Testis (tissue), 2 donors: ENCODE measurements at regions not wholly inside any gene's neighbourhood (a gene's known extent, or its start where the extent isn't known, plus 50 kb on each side); places are given as distances from the start of the nearest gene placed in this dataset.

ENCODE experiments used
- DNase-seq: peaks from one replicate; pipeline ENCODE4 v3.0.0-alpha.2; 2019
- H3K27ac ChIP-seq, 2 donors: fragments of 200-600 bp; sonication (generic); one replicate each; pipeline ENCODE4 v1.5.1; 2019
- H3K27me3 ChIP-seq: fragments of 200-600 bp; sonication (generic); one replicate; pipeline ENCODE4 v1.5.1; 2019
- H3K36me3 ChIP-seq: fragments of 200-600 bp; sonication (generic); one replicate; pipeline ENCODE4 v1.5.1; 2017; ENCODE audit warnings: low read depth; ENCODE audit errors: missing control alignments
- H3K4me1 ChIP-seq: fragments of 200-600 bp; sonication (generic); one replicate; pipeline ENCODE4 v1.5.1; 2019
- H3K4me3 ChIP-seq, 2 donors: fragments of 200-600 bp; sonication (generic); one replicate each; pipeline ENCODE4 v1.5.1; 2017 to 2019
- H3K9me3 ChIP-seq: fragments of 200-600 bp; sonication (generic); one replicate; pipeline ENCODE4 v1.5.1; 2017
- CTCF ChIP-seq, 3 experiments: fragments of 450-650 bp in 2 of 3; fragments of 200-600 bp in 1 of 3; sonication (generic) in 1 of 3; IDR thresholded peaks; one replicate each; pipeline ENCODE4 v1.5.1; 2016 to 2019; ENCODE audit warnings: antibody characterized with exemption in 3 of 3, mild to moderate bottlenecking in 2 of 3, moderate library complexity in 1 of 3
- POLR2A ChIP-seq: fragments of 450-650 bp; IDR thresholded peaks from one replicate; pipeline ENCODE4 v1.6.1; 2017; ENCODE audit warnings: antibody characterized with exemption, mild to moderate bottlenecking, moderate library complexity
- WGBS, 2 donors: methylation state at CpG; one replicate each; pipeline ENCODE4 v1.1.5; 2018; 5-methylcytosine and 5-hydroxymethylcytosine counted together
- intact Hi-C: fragments of 100-400 bp; cut with DNase I; formaldehyde crosslinking; loops from one replicate; pipeline ENCODE4 v1.15.1; 2023; ENCODE audit warnings: low total_unique reads

GRCh38 chr2:19690429-19690828 is 211.4 kb downstream of the TTC32 start:
- H3K27ac ChIP-seq = no peak overlapping the region
- intact Hi-C loops = no loop called here
- TF ChIP-seq CTCF (IDR thresholded peaks at IDR 0.05) = no peak
- no peak for TF ChIP-seq POLR2A
- no peaks in the 10 kb centered on the region for H3K9me3 ChIP-seq
- H3K27me3 ChIP-seq = no peaks in the 10 kb centered on the region
- no peak overlapping the region for H3K4me3 ChIP-seq
- peaks cover 8% of the 10 kb centered on the region for H3K4me1 ChIP-seq
- DNase-seq = no peak
- WGBS, 2 donors = 81 to 84% methylated on average over 3 of the region's 3 CpGs
- no peaks in the 10 kb centered on the region for H3K36me3 ChIP-seq

- H3K27me3 ChIP-seq = no peaks in the 10 kb centered on the region
- no peaks in the 10 kb centered on the region for H3K36me3 ChIP-seq
- intact Hi-C loops = no loop called here
- H3K9me3 ChIP-seq = no peaks in the 10 kb centered on the region
- TF ChIP-seq CTCF (IDR thresholded peaks at IDR 0.05) (no peak), POLR2A (no peak)
- 51 to 69% methylated on average over 5 to 6 of the region's 6 CpGs for WGBS, 2 donors
- peaks cover 8% of the 10 kb centered on the region for H3K4me1 ChIP-seq
- H3K4me3 ChIP-seq = no peak overlapping the region
- DNase-seq = no peak
- H3K27ac ChIP-seq = no peak overlapping the region
These were observed 212.1 kb downstream of the TTC32 start for GRCh38 chr2:19689646-19690168.

- no peak for DNase-seq
- Histone ChIP-seq H3K27ac (no peak overlapping the region), H3K36me3 (no peaks in the 10 kb centered on the region), H3K4me1 (peaks cover 8% of the 10 kb centered on the region), H3K9me3 (no peaks in the 10 kb centered on the region), H3K27me3 (no peaks in the 10 kb centered on the region), H3K4me3 (no peak overlapping the region)
- no peak for TF ChIP-seq POLR2A
- TF ChIP-seq CTCF (IDR thresholded peaks at IDR 0.05) = no peak
- WGBS, 2 donors = 78 to 84% methylated on average over 8 to 11 of the region's 11 CpGs
- intact Hi-C loops = no loop called here
These were observed 213.7 kb downstream of the TTC32 start for GRCh38 chr2:19688059-19688458.

- WGBS, 2 donors = 65 to 72% methylated on average over 2 of the region's 2 CpGs
- intact Hi-C loops = no loop called here
- Histone ChIP-seq H3K9me3 (no peaks in the 10 kb centered on the region), H3K36me3 (no peaks in the 10 kb centered on the region), H3K27me3 (no peaks in the 10 kb centered on the region), H3K4me3 (no peak overlapping the region), H3K27ac (no peak overlapping the region), H3K4me1 (peaks cover 8% of the 10 kb centered on the region)
- no peak for TF ChIP-seq CTCF (IDR thresholded peaks at IDR 0.05)
- TF ChIP-seq POLR2A = no peak
- no peak for DNase-seq
These were observed 214.6 kb downstream of the TTC32 start for GRCh38 chr2:19687017-19687659.

GRCh38 chr2:19686439-19686838 is 215.3 kb downstream of the TTC32 start:
- no peak for TF ChIP-seq POLR2A
- TF ChIP-seq CTCF (IDR thresholded peaks at IDR 0.05) = no peak
- no peak overlapping the region for H3K27ac ChIP-seq
- no peaks in the 10 kb centered on the region for H3K27me3 ChIP-seq
- WGBS, 2 donors = 49 to 53% methylated on average over 3 of the region's 3 CpGs
- intact Hi-C loops = no loop called here
- no peaks in the 10 kb centered on the region for H3K9me3 ChIP-seq
- peaks cover 8% of the 10 kb centered on the region for H3K4me1 ChIP-seq
- H3K4me3 ChIP-seq = no peak overlapping the region
- H3K36me3 ChIP-seq = no peaks in the 10 kb centered on the region
- no peak for DNase-seq
